ENCODE measurements at regions not wholly inside any gene's neighbourhood (a gene's known extent, or its start where the extent isn't known, plus 50 kb on each side); places are given as distances from the start of the nearest gene placed in this dataset.

DNA sequence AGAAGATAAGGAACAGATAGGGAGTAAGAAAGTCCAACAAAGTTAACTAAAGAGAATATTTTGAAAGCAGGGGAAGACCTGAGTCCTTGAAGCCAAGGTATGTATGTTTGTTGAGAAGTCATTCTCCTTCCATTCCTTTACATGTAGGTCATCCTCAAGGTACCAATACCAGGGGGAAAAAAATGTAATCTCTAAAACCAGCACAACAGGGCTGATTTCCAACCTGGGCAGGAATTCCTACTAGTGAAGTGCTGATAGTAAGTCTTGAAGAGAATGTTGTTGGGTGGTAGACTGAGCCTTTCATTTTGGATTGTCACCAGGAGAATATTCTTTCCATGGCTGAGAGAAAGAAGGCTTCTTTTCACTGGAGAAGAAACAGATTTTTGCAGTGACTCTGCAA, 117.1 kb upstream of the ZNF462 start:
- H3K9me3 ChIP-seq: no peaks in the 10 kb centered on the region
- no peaks in the 10 kb centered on the region for H3K4me1 ChIP-seq
- no peaks in the 10 kb centered on the region for H4K20me1 ChIP-seq
- H3K4me3 ChIP-seq: no peak overlapping the region
- no peak overlapping the region for H3K4me2 ChIP-seq
- TF ChIP-seq Cebpa-rat (IDR thresholded peaks at IDR 0.05): no peak
- no peaks in the 10 kb centered on the region for H3K36me3 ChIP-seq
- no peaks in the 10 kb centered on the region for H3K27me3 ChIP-seq
- H3K27ac ChIP-seq: no peak overlapping the region
- H3K9ac ChIP-seq: no peak overlapping the region

DNA sequence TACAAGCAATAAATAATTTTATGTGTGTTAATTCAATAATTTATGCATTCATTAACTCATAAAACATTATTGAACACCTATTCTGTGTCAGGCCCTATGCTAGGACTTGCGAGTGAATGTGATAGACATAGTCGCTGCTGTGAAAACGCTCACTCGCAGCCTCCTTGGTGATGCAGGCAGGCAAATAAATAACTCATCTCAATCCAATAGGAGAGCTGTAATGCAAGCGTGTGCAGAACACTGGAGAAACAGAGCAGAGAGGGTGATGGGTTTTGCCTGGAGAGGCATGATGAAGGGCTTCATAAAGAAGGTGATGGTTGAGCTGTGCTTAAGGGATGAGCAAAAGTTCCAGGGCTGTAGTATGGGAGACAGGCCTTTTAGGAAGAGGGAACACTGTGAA, 111.3 kb upstream of the ZNF462 start:
- no peaks in the 10 kb centered on the region for H3K36me3 ChIP-seq
- no peak overlapping the region for H3K4me2 ChIP-seq
- no peaks in the 10 kb centered on the region for H3K9me3 ChIP-seq
- H3K27ac ChIP-seq: no peak overlapping the region
- H3K9ac ChIP-seq: no peak overlapping the region
- H3K27me3 ChIP-seq: no peaks in the 10 kb centered on the region
- H3K4me1 ChIP-seq: peaks cover 27% of the 10 kb centered on the region
- H4K20me1 ChIP-seq: no peaks in the 10 kb centered on the region
- no peak overlapping the region for H3K4me3 ChIP-seq
- TF ChIP-seq Cebpa-rat (IDR thresholded peaks at IDR 0.05): no peak

DNA sequence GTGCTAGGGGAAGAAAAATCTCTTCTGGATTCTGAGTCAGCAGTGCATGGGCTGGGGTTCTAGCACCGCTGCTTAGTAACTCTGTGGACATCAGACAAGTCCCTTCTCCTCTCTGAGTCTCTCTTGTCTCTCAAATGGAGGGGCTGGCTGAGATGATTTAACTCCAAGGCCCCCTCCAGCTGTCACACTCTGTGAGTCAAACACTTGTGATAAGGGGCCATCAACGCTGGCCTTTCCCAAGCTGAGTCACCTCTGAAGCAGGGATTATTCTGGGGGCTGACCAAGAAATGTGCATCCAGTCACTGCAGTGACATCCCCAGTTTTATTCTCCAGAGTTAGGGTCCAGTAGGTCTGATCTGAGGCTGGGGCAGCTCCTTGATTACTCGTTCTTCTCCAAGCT, 110.4 kb upstream of the ZNF462 start:
- no peak for TF ChIP-seq Cebpa-rat (IDR thresholded peaks at IDR 0.05)
- H3K36me3 ChIP-seq: no peaks in the 10 kb centered on the region
- no peak overlapping the region for H3K9ac ChIP-seq
- peak overlapping the region; percentile 59 for H3K4me2 ChIP-seq
- H3K9me3 ChIP-seq: no peaks in the 10 kb centered on the region
- H3K4me1 ChIP-seq: peaks cover 36% of the 10 kb centered on the region
- H4K20me1 ChIP-seq: no peaks in the 10 kb centered on the region
- no peaks in the 10 kb centered on the region for H3K27me3 ChIP-seq
- H3K4me3 ChIP-seq: no peak overlapping the region
- peak overlapping the region; percentile 65 for H3K27ac ChIP-seq

DNA sequence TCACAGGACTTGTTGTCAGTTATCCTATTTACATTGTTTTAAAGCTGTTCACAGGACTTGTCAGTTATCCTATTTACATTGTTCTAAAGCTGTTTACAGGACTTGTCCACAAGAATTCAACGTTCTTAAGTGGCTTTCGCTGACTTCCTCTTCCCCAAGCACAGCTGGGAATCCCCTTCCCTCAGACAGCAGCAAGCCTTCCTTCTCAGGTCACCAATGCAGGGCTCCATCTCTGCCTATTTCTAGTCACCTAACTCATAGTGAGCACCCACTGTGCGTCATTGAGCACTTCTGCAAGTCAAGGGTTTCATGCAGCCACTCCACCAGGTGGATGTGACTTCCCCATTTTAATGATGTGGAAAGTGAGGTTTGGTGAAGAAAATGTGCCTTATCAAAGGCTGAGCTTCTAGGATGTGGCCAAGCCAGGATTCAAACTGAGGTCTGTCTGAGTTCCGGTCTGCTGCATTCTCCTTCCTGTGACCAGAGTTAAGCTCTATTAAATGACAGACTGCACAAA, 109.8 kb upstream of the ZNF462 start:
- TF ChIP-seq Cebpa-rat (IDR thresholded peaks at IDR 0.05): no peak
- Histone ChIP-seq H3K4me3 (no peak overlapping the region), H3K4me1 (peaks cover 42% of the 10 kb centered on the region), H3K27ac (peak overlapping the region; percentile 65), H3K27me3 (no peaks in the 10 kb centered on the region), H4K20me1 (no peaks in the 10 kb centered on the region), H3K9ac (no peak overlapping the region), H3K9me3 (no peaks in the 10 kb centered on the region), H3K4me2 (peak overlapping the region; percentile 59), H3K36me3 (no peaks in the 10 kb centered on the region)

DNA sequence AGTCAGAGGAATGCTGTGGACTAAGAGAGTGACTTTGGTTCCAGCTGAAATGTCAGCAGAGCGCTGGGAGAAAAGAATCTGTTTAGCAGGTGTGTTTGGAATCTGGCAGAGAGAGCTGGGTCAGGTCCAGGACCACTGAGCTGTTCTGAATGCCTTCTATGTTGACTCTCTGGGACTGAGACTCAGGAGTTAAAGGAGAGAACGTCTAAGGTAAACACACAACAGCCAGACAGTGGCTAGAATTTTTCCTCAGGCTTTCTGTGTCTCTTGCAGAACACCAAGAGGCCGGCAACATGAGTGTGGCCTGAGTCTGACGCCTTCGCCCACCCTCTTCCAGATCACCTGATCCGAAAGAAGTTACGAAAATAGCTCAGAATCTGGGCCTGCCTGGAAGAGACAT, 107.2 kb upstream of the ZNF462 start:
- Histone ChIP-seq H3K27ac (no peak overlapping the region), H4K20me1 (no peaks in the 10 kb centered on the region), H3K9me3 (no peaks in the 10 kb centered on the region), H3K27me3 (no peaks in the 10 kb centered on the region), H3K9ac (no peak overlapping the region), H3K4me3 (no peak overlapping the region), H3K36me3 (no peaks in the 10 kb centered on the region), H3K4me1 (peaks cover 42% of the 10 kb centered on the region), H3K4me2 (no peak overlapping the region)
- no peak for TF ChIP-seq Cebpa-rat (IDR thresholded peaks at IDR 0.05)

DNA sequence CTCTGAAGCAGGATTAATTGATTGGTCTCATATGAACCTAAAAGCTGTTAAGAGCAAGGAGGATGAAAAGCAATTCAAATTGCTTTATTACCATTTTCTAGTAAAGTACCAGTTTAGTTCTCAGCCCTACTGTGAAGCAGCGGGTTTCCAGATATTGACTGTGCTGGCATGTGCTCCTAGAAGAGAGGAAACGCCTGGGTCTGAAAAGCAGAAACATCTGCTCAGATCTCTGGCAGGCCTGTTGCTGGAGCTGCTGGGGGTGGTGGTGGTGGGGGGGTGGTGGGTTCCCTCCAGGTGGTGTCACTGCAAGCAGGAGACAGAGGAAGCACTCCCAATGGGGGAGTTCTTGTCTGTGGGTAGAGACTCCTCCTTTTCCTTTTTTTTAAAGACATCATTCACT, 105.5 kb upstream of the ZNF462 start:
- H3K4me2 ChIP-seq: peak overlapping the region; percentile 55
- no peak overlapping the region for H3K27ac ChIP-seq
- no peaks in the 10 kb centered on the region for H4K20me1 ChIP-seq
- H3K4me1 ChIP-seq: peaks cover 32% of the 10 kb centered on the region
- H3K27me3 ChIP-seq: no peaks in the 10 kb centered on the region
- no peaks in the 10 kb centered on the region for H3K36me3 ChIP-seq
- H3K9ac ChIP-seq: no peak overlapping the region
- TF ChIP-seq Cebpa-rat (IDR thresholded peaks at IDR 0.05): no peak
- no peaks in the 10 kb centered on the region for H3K9me3 ChIP-seq
- H3K4me3 ChIP-seq: no peak overlapping the region

DNA sequence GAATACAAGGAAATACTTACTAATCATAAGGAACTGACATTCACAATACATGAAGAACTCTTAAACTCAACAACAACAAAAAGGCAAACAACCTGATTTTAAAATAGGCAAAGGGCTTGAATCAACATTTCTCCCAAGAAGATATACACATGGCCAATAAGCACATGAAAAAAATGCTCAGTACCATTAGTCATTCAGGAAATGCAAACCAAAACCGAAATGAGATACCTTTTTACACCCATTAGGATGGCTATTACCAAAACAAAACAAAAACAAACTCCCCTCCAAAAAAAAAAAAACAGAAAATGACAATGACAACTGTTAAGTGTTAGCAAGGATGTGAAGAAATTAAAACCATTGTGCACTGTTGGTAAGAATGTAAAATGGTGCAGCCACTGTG, 104.1 kb upstream of the ZNF462 start:
- no peak overlapping the region for H3K27ac ChIP-seq
- no peak for TF ChIP-seq Cebpa-rat (IDR thresholded peaks at IDR 0.05)
- H3K36me3 ChIP-seq: no peaks in the 10 kb centered on the region
- no peaks in the 10 kb centered on the region for H3K9me3 ChIP-seq
- no peak overlapping the region for H3K4me2 ChIP-seq
- H3K27me3 ChIP-seq: no peaks in the 10 kb centered on the region
- H3K4me1 ChIP-seq: peaks cover 18% of the 10 kb centered on the region
- no peak overlapping the region for H3K4me3 ChIP-seq
- H3K9ac ChIP-seq: no peak overlapping the region
- no peaks in the 10 kb centered on the region for H4K20me1 ChIP-seq

DNA sequence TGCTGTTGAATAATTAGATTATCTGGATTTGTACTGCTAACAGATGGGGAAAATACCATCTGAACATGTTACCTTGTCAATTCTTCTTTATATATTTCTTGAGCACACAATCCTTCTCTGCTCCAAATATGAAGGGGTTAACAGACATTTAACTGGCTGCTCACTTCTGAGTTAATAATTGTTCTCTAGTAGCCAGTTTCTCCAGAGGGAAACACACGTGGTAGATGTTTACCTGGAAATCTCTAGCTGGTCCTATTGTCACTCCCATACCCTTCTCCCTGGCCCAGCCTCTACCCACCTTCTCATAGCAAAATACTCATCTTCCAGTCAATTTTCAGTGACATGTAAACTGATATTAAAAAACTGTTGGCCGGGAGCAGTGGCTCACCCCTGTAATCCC, 101.5 kb upstream of the ZNF462 start:
- Histone ChIP-seq H3K4me1 (peaks cover 15% of the 10 kb centered on the region), H3K27ac (no peak overlapping the region), H3K4me2 (no peak overlapping the region), H3K9me3 (no peaks in the 10 kb centered on the region), H4K20me1 (no peaks in the 10 kb centered on the region), H3K36me3 (no peaks in the 10 kb centered on the region), H3K4me3 (no peak overlapping the region), H3K9ac (no peak overlapping the region), H3K27me3 (no peaks in the 10 kb centered on the region)
- no peak for TF ChIP-seq Cebpa-rat (IDR thresholded peaks at IDR 0.05)

DNA sequence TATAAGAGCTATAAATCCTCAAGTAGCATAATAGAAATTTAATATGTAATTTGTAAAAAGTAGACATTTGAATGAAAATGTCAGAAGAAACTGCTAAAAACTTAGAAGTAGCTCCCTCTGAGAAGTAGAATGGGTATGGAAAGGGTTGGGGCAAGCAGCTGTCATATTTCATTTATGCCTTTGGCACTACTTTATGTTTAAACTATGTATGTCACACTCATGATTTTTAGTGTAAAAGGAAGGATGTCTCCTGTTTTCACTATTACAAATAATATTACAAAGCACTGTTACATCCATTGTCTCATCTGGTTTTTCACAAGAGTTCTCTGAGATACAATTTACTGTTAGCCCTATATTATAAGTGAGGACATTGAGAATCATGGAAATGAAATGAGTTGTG, 96.3 kb upstream of the ZNF462 start:
- no peaks in the 10 kb centered on the region for H3K9me3 ChIP-seq
- no peaks in the 10 kb centered on the region for H3K36me3 ChIP-seq
- no peak overlapping the region for H3K27ac ChIP-seq
- no peak overlapping the region for H3K9ac ChIP-seq
- TF ChIP-seq Cebpa-rat (IDR thresholded peaks at IDR 0.05): no peak
- H4K20me1 ChIP-seq: no peaks in the 10 kb centered on the region
- no peaks in the 10 kb centered on the region for H3K27me3 ChIP-seq
- H3K4me1 ChIP-seq: no peaks in the 10 kb centered on the region; the same call in 1 of the 2 replicates
- no peak overlapping the region for H3K4me2 ChIP-seq
- no peak overlapping the region for H3K4me3 ChIP-seq

DNA sequence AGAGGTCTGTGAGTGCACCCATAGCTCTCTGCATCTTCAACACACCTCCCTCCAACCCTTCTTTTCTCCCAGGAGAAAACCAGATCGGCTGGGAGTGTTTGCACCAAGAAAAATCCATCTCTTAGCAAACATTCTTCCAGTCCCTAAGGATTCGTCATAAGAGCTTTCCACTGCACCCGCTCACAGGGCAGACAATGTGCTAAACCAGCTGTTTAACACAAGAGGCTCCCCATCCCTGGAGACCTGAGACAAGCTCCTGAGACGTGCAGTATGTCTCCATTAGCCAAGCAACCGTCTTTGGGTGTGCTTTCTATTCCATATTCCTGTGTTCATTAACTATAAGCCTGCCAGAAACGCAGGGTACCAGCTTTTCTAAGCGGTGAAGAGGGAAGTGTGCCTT, 93.6 kb upstream of the ZNF462 start:
- Histone ChIP-seq H3K4me3 (no peak overlapping the region), H3K27ac (no peak overlapping the region), H4K20me1 (no peaks in the 10 kb centered on the region), H3K36me3 (no peaks in the 10 kb centered on the region), H3K27me3 (no peaks in the 10 kb centered on the region), H3K9me3 (no peaks in the 10 kb centered on the region), H3K4me2 (peak overlapping the region; percentile 2; the same call in 1 of the 2 replicates), H3K4me1 (no peaks in the 10 kb centered on the region; the same call in 1 of the 2 replicates), H3K9ac (no peak overlapping the region)
- TF ChIP-seq Cebpa-rat (IDR thresholded peaks at IDR 0.05): no peak

DNA sequence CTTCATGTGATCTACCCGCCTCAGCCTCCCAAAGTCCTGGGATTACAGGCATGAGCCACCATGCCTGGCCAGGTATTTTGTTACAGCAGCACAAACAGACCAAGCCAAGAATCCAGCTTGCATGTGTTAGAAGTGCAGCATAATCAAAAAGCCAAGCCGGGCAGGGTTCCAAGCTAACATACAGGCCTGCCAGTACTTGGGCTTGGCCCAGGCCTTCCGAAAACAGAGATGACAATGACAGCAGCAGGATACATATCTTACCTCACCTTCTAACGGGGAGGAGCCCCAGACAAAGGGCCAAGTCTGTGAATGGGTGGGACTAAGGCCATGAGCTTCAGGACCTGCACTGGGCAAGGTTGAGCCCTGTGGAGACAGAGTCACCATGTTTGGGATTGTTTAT, 91.4 kb upstream of the ZNF462 start:
- no peak overlapping the region for H3K4me2 ChIP-seq
- no peak overlapping the region for H3K9ac ChIP-seq
- H3K4me3 ChIP-seq: no peak overlapping the region
- H4K20me1 ChIP-seq: no peaks in the 10 kb centered on the region
- H3K4me1 ChIP-seq: peaks cover 9% of the 10 kb centered on the region
- H3K27me3 ChIP-seq: no peaks in the 10 kb centered on the region
- TF ChIP-seq Cebpa-rat (IDR thresholded peaks at IDR 0.05): no peak
- H3K27ac ChIP-seq: no peak overlapping the region
- no peaks in the 10 kb centered on the region for H3K9me3 ChIP-seq
- H3K36me3 ChIP-seq: no peaks in the 10 kb centered on the region
